Activated gamma-delta T cell treated with anti-CD3 and anti-CD28 coated beads, Interleukin-2, amount 50 U/mL, for 16 hours (primary cell): ENCODE measurements at regions not wholly inside any gene's neighbourhood (a gene's known extent, or its start where the extent isn't known, plus 50 kb on each side); places are given as distances from the start of the nearest gene placed in this dataset.

ENCODE experiments used
- DNase-seq: peaks from one replicate; pipeline ENCODE4 v3.0.0-alpha.2; 2020; ENCODE audit warnings: low read depth

- DNase-seq, result no peak
Observed at GRCh38 chr3:31349001-31349748, 183.6 kb upstream of the STT3B start.

GRCh38 chr3:31350307-31350706, 182.4 kb upstream of the STT3B start:
- DNase-seq, result no peak

GRCh38 chr3:31352331-31352730, 180.4 kb upstream of the STT3B start:
- no peak for DNase-seq

- DNase-seq, result no peak
Observed at GRCh38 chr3:31353166-31353565, 179.6 kb upstream of the STT3B start.

GRCh38 chr3:31354373-31354772, 178.4 kb upstream of the STT3B start:
- DNase-seq, result no peak

GRCh38 chr3:31355807-31356206, 176.9 kb upstream of the STT3B start:
- no peak for DNase-seq

GRCh38 chr3:31356941-31357340, 175.8 kb upstream of the STT3B start:
- no peak for DNase-seq

GRCh38 chr3:31357451-31357850, 175.3 kb upstream of the STT3B start:
- no peak for DNase-seq

- DNase-seq, result no peak
Observed at GRCh38 chr3:31358473-31359070, 174.2 kb upstream of the STT3B start.

GRCh38 chr3:31361371-31362273, 171.1 kb upstream of the STT3B start:
- no peak for DNase-seq

- no peak for DNase-seq
Observed at GRCh38 chr3:31364188-31364587, 168.5 kb upstream of the STT3B start.

- no peak for DNase-seq
Observed at GRCh38 chr3:31364711-31365110, 168.0 kb upstream of the STT3B start.

- no peak for DNase-seq
Observed at GRCh38 chr3:31367518-31367917, 165.2 kb upstream of the STT3B start.

- DNase-seq, result no peak
Observed at GRCh38 chr3:31369637-31370379, 162.9 kb upstream of the STT3B start.

GRCh38 chr3:31370380-31370666, 162.4 kb upstream of the STT3B start:
- DNase-seq, result no peak

- DNase-seq, result no peak
Observed at GRCh38 chr3:31370681-31371080, 162.0 kb upstream of the STT3B start.

GRCh38 chr3:31371484-31372177, 161.1 kb upstream of the STT3B start:
- DNase-seq, result no peak

GRCh38 chr3:31373681-31374080, 159.0 kb upstream of the STT3B start:
- DNase-seq, result no peak

GRCh38 chr3:31377045-31377642, 155.6 kb upstream of the STT3B start:
- DNase-seq, result no peak

GRCh38 chr3:31378231-31378630, 154.5 kb upstream of the STT3B start:
- DNase-seq, result no peak

- no peak for DNase-seq
Observed at GRCh38 chr3:31379598-31379997, 153.1 kb upstream of the STT3B start.
